Endothelial cell of umbilical vein (primary cell): ENCODE measurements at regions not wholly inside any gene's neighbourhood (a gene's known extent, or its start where the extent isn't known, plus 50 kb on each side); places are given as distances from the start of the nearest gene placed in this dataset.

Experiments used
- BruUV-seq: library from RNA; stranded (reverse); fragments of 400-500 nt; replicated peaks from 2 replicates; lab custom pipeline; 2021; lab: Mats Ljungman, UMichigan
- CTCF ChIA-PET: fragments of 300-600, 350-600 bp; sonication (Branson Sonifier 250); formaldehyde crosslinking; loops from one replicate; lab custom pipeline; 2021; ENCODE audit warnings: antibody characterized with exemption, inconsistent platforms; lab: Charles Lee
- POLR2A ChIA-PET: fragments of 300-600, 350-600 bp; sonication (Branson Sonifier 250); formaldehyde crosslinking; loops from one replicate; lab custom pipeline; 2021; ENCODE audit warnings: antibody characterized with exemption, inconsistent platforms; lab: Charles Lee
- DNase-seq: peaks from one replicate; pipeline ENCODE4 v3.0.0-alpha.2; 2011; ENCODE audit warnings: low read depth, low spot score
- FAIRE-seq: peaks from 2 replicates; lab custom pipeline; 2011; peaks lifted over from hg19 to GRCh38; lab: Jason Lieb, UNC
- H2AFZ ChIP-seq: 2 replicates; pipeline ENCODE4 v1.6.0; 2012; ENCODE audit warnings: low read depth, low read length, control low read depth, inconsistent platforms
- H3K27ac ChIP-seq: 2 replicates; pipeline ENCODE4 v1.5.1; 2011; ENCODE audit warnings: low read depth, mild to moderate bottlenecking, control low read depth, low read length, moderate library complexity; ENCODE audit not compliant: insufficient read depth
- H3K27me3 ChIP-seq, 2 experiments: 2 replicates each; pipeline versions ENCODE4 v1.6.0 to v1.6.1; 2011; ENCODE audit warnings: low read length in 2 of 2, mixed read lengths in 1 of 2; ENCODE audit not compliant: control insufficient read depth in 2 of 2, insufficient read depth in 2 of 2
- H3K36me3 ChIP-seq, 2 experiments: 2 replicates in 1 of 2; 3 replicates in 1 of 2; pipeline ENCODE4 v1.5.1; 2011; ENCODE audit warnings: low read length in 2 of 2, mild to moderate bottlenecking in 1 of 2, moderate library complexity in 1 of 2; ENCODE audit not compliant: control insufficient read depth in 2 of 2, insufficient read depth in 2 of 2; ENCODE audit errors: extremely low read depth in 1 of 2
- H3K4me1 ChIP-seq: 3 replicates; pipeline ENCODE4 v1.5.1; 2011; ENCODE audit warnings: mild to moderate bottlenecking, low read length; ENCODE audit not compliant: control insufficient read depth, insufficient read depth; ENCODE audit errors: extremely low read depth
- H3K4me2 ChIP-seq: 2 replicates; pipeline ENCODE4 v1.6.1; 2011; ENCODE audit warnings: low read length, control low read depth, mixed read lengths; ENCODE audit not compliant: insufficient read depth
- H3K4me3 ChIP-seq, 3 experiments: fragments of 200-600 bp in 1 of 3; sonication (generic), shearing (Covaris generic) in 1 of 3; replicated peaks in 1 of 3; 2 replicates each; pipeline ENCODE4 v1.5.1; 2011 to 2016; ENCODE audit warnings: control low read depth in 3 of 3, low read length in 3 of 3, mild to moderate bottlenecking in 2 of 3, inconsistent platforms in 1 of 3, low read depth in 1 of 3, moderate library complexity in 1 of 3; ENCODE audit not compliant: insufficient read depth in 1 of 3
- H3K79me2 ChIP-seq: 2 replicates; pipeline ENCODE4 v1.6.0; 2012; ENCODE audit warnings: low read length, inconsistent platforms; ENCODE audit not compliant: control insufficient read depth, insufficient read depth
- H3K9ac ChIP-seq: replicated peaks from 2 replicates; pipeline ENCODE3; 2011; ENCODE audit warnings: low read length, control low read depth; ENCODE audit not compliant: insufficient read depth; ENCODE audit errors: extremely low read depth
- H3K9me1 ChIP-seq: replicated peaks from 3 replicates; pipeline ENCODE4 v1.6.0; 2011; ENCODE audit warnings: mild to moderate bottlenecking, low read length; ENCODE audit not compliant: control insufficient read depth, insufficient read depth; ENCODE audit errors: extremely low read depth
- H3K9me3 ChIP-seq: replicated peaks from 2 replicates; pipeline ENCODE4 v1.5.1; 2012; ENCODE audit warnings: low read length, inconsistent platforms; ENCODE audit not compliant: control insufficient read depth, insufficient read depth
- H4K20me1 ChIP-seq: replicated peaks from 2 replicates; pipeline ENCODE3; 2011; ENCODE audit warnings: mild to moderate bottlenecking, low read length; ENCODE audit not compliant: control insufficient read depth, insufficient read depth; ENCODE audit errors: extremely low read depth
- EZH2 ChIP-seq: IDR thresholded peaks from 2 replicates; pipeline ENCODE4 v1.6.1; 2012; ENCODE audit warnings: borderline replicate concordance, low read depth, mild to moderate bottlenecking, moderate library complexity, low read length, inconsistent platforms; ENCODE audit not compliant: severe bottlenecking
- FOS ChIP-seq: IDR thresholded peaks from 2 replicates; pipeline ENCODE4 v1.6.1; 2011; ENCODE audit warnings: mild to moderate bottlenecking, low read length, moderate library complexity, borderline replicate concordance; ENCODE audit not compliant: insufficient read depth
- GATA2 ChIP-seq: IDR thresholded peaks from 2 replicates; pipeline ENCODE4 v1.7.0; 2011; ENCODE audit warnings: low read depth, mild to moderate bottlenecking, moderate library complexity, mixed read lengths, low read length; ENCODE audit not compliant: insufficient read length, insufficient read depth
- JUN ChIP-seq: IDR thresholded peaks from 2 replicates; pipeline ENCODE4 v1.6.1; 2011; ENCODE audit warnings: borderline replicate concordance, low read depth; ENCODE audit not compliant: insufficient read length, insufficient read depth
- MYC ChIP-seq: IDR thresholded peaks from one replicate; pipeline ENCODE4 v1.6.1; 2011; ENCODE audit warnings: mild to moderate bottlenecking, low read depth, low read length
- POLR2A ChIP-seq: IDR thresholded peaks from 2 replicates; pipeline ENCODE4 v1.6.1; 2012; ENCODE audit warnings: low read depth, mild to moderate bottlenecking, control low read depth, low read length
- POLR2AphosphoS5 ChIP-seq: IDR thresholded peaks from 2 replicates; pipeline ENCODE4 v1.6.1; 2012; ENCODE audit warnings: low read depth, mild to moderate bottlenecking, control low read depth, low read length, moderate library complexity; ENCODE audit not compliant: insufficient read depth
- dilution Hi-C: fragments of 300-500 bp; cut with MboI; formaldehyde crosslinking; loops from one replicate; pipeline ENCODE4 v1.15.0; 2019; ENCODE audit warnings: low sequenced_read_pairs; ENCODE audit not compliant: extremely low pct_ligation_motif_present
- intact Hi-C: fragments of 100-400 bp; cut with micrococcal nuclease; formaldehyde crosslinking; loops from one replicate; pipeline ENCODE4 v1.10.0; 2022
- TF ChIP-seq, protein P1 (sequence below): IDR thresholded peaks from 2 replicates; pipeline ENCODE4 v1.6.1; 2011; ENCODE audit not compliant: insufficient read depth, insufficient read length
- TF ChIP-seq, protein P2 (sequence below), 2 donors: IDR thresholded peaks; 1 replicate in 1 of 2; 2 replicates in 1 of 2; pipeline ENCODE4 v1.5.1; 2011; ENCODE audit warnings: low read length in 2 of 2, mild to moderate bottlenecking in 2 of 2, moderate library complexity in 2 of 2, control low read depth in 1 of 2, inconsistent platforms in 1 of 2, low read depth in 1 of 2; ENCODE audit not compliant: insufficient read depth in 1 of 2; ENCODE audit errors: extremely low read depth in 1 of 2

DNA sequence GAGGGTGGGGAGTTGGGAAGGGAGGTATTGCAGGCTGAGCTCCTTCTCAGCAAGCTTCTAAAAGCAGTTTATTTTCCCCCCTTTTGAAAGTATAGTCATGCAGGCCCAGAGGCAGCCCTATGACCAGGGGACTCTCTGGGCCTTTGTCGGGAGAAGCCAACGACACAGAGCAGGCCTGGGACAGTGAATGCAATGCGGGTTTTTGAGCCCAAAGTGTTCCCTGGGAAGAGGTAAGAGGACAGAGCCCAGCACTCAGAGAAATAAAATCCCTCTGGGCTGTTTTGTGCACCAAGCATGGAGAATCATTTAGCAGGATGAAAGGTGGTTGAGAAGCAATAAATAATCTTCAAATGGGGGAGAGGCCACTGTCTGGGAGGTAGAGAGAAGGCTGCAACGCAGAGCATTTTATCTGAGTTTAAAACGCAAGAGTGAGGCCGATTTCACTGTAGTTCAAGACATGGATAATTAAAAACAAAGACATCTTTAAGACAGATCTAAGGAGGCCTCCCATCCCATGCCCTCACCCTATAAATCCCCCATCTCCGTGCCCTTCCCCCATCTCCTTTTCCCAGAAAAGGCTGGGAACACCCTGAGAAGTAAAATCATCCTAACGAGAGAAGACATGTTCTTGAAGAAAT is 237.5 kb downstream of the CDC5L start:
- dilution Hi-C loops: no loop called here
- POLR2A ChIA-PET: no interaction called here
- CTCF ChIA-PET: interaction anchor here (1.0 to 1.9 kb wide), 3 partner anchors 9 to 1298 kb away, joined by 3 to 5 read pairs (median 3); no protein-coding TSS in a partner anchor

More for the DNA sequence above, 237.5 kb downstream of the CDC5L start:
- Histone ChIP-seq H3K4me1 (no peaks in the 10 kb centered on the region), H3K27ac (no peak overlapping the region), H3K9ac (no peak overlapping the region), H3K9me3 (no peaks in the 10 kb centered on the region), H3K9me1 (no peaks in the 10 kb centered on the region), H3K4me3 (no peak overlapping the region), H3K36me3 (no peaks in the 10 kb centered on the region), H3K27me3 (no peaks in the 10 kb centered on the region), H2AFZ (no peak overlapping the region), H3K4me2 (no peak overlapping the region), H3K79me2 (no peaks in the 10 kb centered on the region), H4K20me1 (no peaks in the 10 kb centered on the region)
- TF ChIP-seq, protein P1, sequence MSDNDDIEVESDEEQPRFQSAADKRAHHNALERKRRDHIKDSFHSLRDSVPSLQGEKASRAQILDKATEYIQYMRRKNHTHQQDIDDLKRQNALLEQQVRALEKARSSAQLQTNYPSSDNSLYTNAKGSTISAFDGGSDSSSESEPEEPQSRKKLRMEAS: no peak
- TF ChIP-seq MYC: no peak
- no peak for TF ChIP-seq POLR2AphosphoS5
- no peak for TF ChIP-seq EZH2
- TF ChIP-seq FOS: no peak
- TF ChIP-seq POLR2A: no peak
- no peak for TF ChIP-seq JUN
- TF ChIP-seq, protein P2, sequence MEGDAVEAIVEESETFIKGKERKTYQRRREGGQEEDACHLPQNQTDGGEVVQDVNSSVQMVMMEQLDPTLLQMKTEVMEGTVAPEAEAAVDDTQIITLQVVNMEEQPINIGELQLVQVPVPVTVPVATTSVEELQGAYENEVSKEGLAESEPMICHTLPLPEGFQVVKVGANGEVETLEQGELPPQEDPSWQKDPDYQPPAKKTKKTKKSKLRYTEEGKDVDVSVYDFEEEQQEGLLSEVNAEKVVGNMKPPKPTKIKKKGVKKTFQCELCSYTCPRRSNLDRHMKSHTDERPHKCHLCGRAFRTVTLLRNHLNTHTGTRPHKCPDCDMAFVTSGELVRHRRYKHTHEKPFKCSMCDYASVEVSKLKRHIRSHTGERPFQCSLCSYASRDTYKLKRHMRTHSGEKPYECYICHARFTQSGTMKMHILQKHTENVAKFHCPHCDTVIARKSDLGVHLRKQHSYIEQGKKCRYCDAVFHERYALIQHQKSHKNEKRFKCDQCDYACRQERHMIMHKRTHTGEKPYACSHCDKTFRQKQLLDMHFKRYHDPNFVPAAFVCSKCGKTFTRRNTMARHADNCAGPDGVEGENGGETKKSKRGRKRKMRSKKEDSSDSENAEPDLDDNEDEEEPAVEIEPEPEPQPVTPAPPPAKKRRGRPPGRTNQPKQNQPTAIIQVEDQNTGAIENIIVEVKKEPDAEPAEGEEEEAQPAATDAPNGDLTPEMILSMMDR (IDR thresholded peaks at IDR 0.05; ENCODE audit: extremely low read depth in 1 of 2, insufficient read depth in 1 of 2, low read depth in 1 of 2, low read length in 2 of 2): no peak
- TF ChIP-seq GATA2: no peak
- BruUV-seq: no TSS peak
- DNase-seq: no peak
- intact Hi-C loops: no loop called here
- FAIRE-seq: no peak
